ENCODE measurements at regions not wholly inside any gene's neighbourhood (a gene's known extent, or its start where the extent isn't known, plus 50 kb on each side); places are given as distances from the start of the nearest gene placed in this dataset.

DNA sequence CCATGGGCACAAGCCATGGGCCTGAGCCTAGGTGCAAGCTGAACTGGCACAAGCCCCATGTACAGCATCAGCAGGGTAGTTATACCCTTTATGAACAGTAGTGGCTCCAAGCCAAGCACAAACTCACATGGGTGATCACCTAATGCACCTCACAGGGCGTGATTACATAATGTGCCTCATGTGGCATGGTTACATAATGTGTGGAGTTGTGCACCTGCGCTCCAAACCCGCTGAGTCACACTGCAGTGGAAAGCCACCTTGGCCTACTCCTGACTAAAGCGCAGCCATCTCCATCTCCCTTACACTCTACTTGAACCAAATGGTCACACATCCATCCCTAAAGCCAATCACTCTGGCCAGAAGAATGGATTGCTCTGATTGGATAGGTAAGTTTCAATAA is 279.7 kb downstream of the MBD2 start:
- no peaks in the 10 kb centered on the region for H3K36me3 Mint-ChIP-seq (ENCODE audit: low read depth)
- Histone ChIP-seq H3K9me3 (ENCODE audit: control insufficient read depth, low read length) (peaks cover 13% of the 10 kb centered on the region), H3K27ac (ENCODE audit: low read depth, low read length) (no peak overlapping the region), H3K36me3 (ENCODE audit: control insufficient read depth, insufficient read depth, low read length) (no peaks in the 10 kb centered on the region), H3K27me3 (ENCODE audit: control insufficient read depth, insufficient read depth, low read length, poor library complexity, severe bottlenecking) (no peaks in the 10 kb centered on the region), H3K4me1 (ENCODE audit: control insufficient read depth, insufficient read depth, low read length) (no peaks in the 10 kb centered on the region), H3K9ac (ENCODE audit: extremely low read depth, low read length, poor library complexity, severe bottlenecking) (no peak overlapping the region), H3K4me3 (ENCODE audit: low read length) (no peak overlapping the region)
- no peak for DNase-seq
- H3K4me1 Mint-ChIP-seq = no peaks in the 10 kb centered on the region
- no peak overlapping the region for H3K4me3 Mint-ChIP-seq
- no peaks in the 10 kb centered on the region for H3K27me3 Mint-ChIP-seq (ENCODE audit: insufficient read depth)
- no peak overlapping the region for H3K27ac Mint-ChIP-seq
- peaks cover 25% of the 10 kb centered on the region for H3K9me3 Mint-ChIP-seq
- WGBS, 2 experiments (ENCODE audit: insufficient coverage in 1 of 2, insufficient read length in 1 of 2) = 82% methylated on average over 4 of the region's 4 CpGs; no CpG with 5 or more reads in 1 of the 2 experiments
- TF ChIP-seq, protein P1, sequence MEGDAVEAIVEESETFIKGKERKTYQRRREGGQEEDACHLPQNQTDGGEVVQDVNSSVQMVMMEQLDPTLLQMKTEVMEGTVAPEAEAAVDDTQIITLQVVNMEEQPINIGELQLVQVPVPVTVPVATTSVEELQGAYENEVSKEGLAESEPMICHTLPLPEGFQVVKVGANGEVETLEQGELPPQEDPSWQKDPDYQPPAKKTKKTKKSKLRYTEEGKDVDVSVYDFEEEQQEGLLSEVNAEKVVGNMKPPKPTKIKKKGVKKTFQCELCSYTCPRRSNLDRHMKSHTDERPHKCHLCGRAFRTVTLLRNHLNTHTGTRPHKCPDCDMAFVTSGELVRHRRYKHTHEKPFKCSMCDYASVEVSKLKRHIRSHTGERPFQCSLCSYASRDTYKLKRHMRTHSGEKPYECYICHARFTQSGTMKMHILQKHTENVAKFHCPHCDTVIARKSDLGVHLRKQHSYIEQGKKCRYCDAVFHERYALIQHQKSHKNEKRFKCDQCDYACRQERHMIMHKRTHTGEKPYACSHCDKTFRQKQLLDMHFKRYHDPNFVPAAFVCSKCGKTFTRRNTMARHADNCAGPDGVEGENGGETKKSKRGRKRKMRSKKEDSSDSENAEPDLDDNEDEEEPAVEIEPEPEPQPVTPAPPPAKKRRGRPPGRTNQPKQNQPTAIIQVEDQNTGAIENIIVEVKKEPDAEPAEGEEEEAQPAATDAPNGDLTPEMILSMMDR (conservative IDR thresholded peaks at IDR 0.05) = no peak

- Mint-ChIP-seq H3K4me3 (no peak overlapping the region), H3K27me3 (ENCODE audit: insufficient read depth) (no peaks in the 10 kb centered on the region), H3K36me3 (ENCODE audit: low read depth) (no peaks in the 10 kb centered on the region), H3K4me1 (no peaks in the 10 kb centered on the region), H3K27ac (no peak overlapping the region), H3K9me3 (peaks cover 25% of the 10 kb centered on the region)
- no peaks in the 10 kb centered on the region for H3K27me3 ChIP-seq (ENCODE audit: control insufficient read depth, insufficient read depth, low read length, poor library complexity, severe bottlenecking)
- no peaks in the 10 kb centered on the region for H3K36me3 ChIP-seq (ENCODE audit: control insufficient read depth, insufficient read depth, low read length)
- H3K9me3 ChIP-seq (ENCODE audit: control insufficient read depth, low read length) = peaks cover 13% of the 10 kb centered on the region
- 71 to 92% methylated on average over 1 of the region's 1 CpG for WGBS, 2 experiments (ENCODE audit: insufficient coverage in 1 of 2, insufficient read length in 1 of 2)
- TF ChIP-seq, protein P1 (conservative IDR thresholded peaks at IDR 0.05) = no peak
- DNase-seq = no peak
- no peak overlapping the region for H3K27ac ChIP-seq (ENCODE audit: low read depth, low read length)
- no peak overlapping the region for H3K4me3 ChIP-seq (ENCODE audit: low read length)
- H3K9ac ChIP-seq (ENCODE audit: extremely low read depth, low read length, poor library complexity, severe bottlenecking) = no peak overlapping the region
- no peaks in the 10 kb centered on the region for H3K4me1 ChIP-seq (ENCODE audit: control insufficient read depth, insufficient read depth, low read length)
These were observed 281.1 kb downstream of the MBD2 start for GRCh38 chr18:53943326-53943860.

GRCh38 chr18:53941601-53942338 is 282.7 kb downstream of the MBD2 start:
- no peaks in the 10 kb centered on the region for H3K36me3 Mint-ChIP-seq (ENCODE audit: low read depth)
- Histone ChIP-seq H3K9me3 (ENCODE audit: control insufficient read depth, low read length) (peaks cover 13% of the 10 kb centered on the region), H3K27ac (ENCODE audit: low read depth, low read length) (no peak overlapping the region), H3K4me3 (ENCODE audit: low read length) (no peak overlapping the region), H3K27me3 (ENCODE audit: control insufficient read depth, insufficient read depth, low read length, poor library complexity, severe bottlenecking) (no peaks in the 10 kb centered on the region), H3K36me3 (ENCODE audit: control insufficient read depth, insufficient read depth, low read length) (no peaks in the 10 kb centered on the region), H3K9ac (ENCODE audit: extremely low read depth, low read length, poor library complexity, severe bottlenecking) (no peak overlapping the region), H3K4me1 (ENCODE audit: control insufficient read depth, insufficient read depth, low read length) (no peaks in the 10 kb centered on the region)
- DNase-seq = no peak
- H3K27ac Mint-ChIP-seq = no peak overlapping the region
- TF ChIP-seq, protein P1 (conservative IDR thresholded peaks at IDR 0.05) = no peak
- no peaks in the 10 kb centered on the region for H3K4me1 Mint-ChIP-seq
- H3K9me3 Mint-ChIP-seq = peaks cover 25% of the 10 kb centered on the region
- H3K4me3 Mint-ChIP-seq = no peak overlapping the region
- H3K27me3 Mint-ChIP-seq (ENCODE audit: insufficient read depth) = no peaks in the 10 kb centered on the region

All from endodermal cell (in vitro differentiated cells).